GM21528 (cell line): ENCODE measurements at regions not wholly inside any gene's neighbourhood (a gene's known extent, or its start where the extent isn't known, plus 50 kb on each side); places are given as distances from the start of the nearest gene placed in this dataset.

Source experiments
- ATAC-seq: cut with Tn5 transposase; IDR thresholded peaks from one replicate; pipeline ENCODE4 v1.9.1; 2021; ENCODE audit warnings: mild to moderate bottlenecking, moderate library complexity; ENCODE audit not compliant: unreplicated experiment, low FRiP score

GRCh38 chr18:2486426-2486825 lies 84.9 kb downstream of the METTL4 start:
- ATAC-seq: no peak
